ENCODE measurements at regions not wholly inside any gene's neighbourhood (a gene's known extent, or its start where the extent isn't known, plus 50 kb on each side); places are given as distances from the start of the nearest gene placed in this dataset.

DNA sequence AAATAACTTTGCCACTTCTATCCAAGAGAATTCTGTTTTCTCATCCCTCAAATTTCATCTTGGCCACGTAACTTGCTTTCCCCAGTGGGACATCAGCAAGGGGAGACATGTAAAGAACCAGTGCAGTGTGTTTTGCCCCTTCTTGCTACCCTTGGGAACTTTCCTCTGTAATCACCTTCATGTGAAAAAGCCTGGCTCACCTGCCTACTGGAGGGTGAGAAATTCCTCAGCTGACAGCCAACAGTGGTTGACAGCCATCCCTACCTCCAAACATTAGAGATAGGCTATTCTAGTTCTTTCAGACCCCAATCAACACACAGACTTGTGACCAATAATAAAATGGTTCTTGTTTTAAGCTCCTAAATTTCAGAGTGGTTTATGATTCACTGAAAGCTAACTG is 333.9 kb upstream of the TBC1D5 start:
- TF ChIP-seq, protein P1, sequence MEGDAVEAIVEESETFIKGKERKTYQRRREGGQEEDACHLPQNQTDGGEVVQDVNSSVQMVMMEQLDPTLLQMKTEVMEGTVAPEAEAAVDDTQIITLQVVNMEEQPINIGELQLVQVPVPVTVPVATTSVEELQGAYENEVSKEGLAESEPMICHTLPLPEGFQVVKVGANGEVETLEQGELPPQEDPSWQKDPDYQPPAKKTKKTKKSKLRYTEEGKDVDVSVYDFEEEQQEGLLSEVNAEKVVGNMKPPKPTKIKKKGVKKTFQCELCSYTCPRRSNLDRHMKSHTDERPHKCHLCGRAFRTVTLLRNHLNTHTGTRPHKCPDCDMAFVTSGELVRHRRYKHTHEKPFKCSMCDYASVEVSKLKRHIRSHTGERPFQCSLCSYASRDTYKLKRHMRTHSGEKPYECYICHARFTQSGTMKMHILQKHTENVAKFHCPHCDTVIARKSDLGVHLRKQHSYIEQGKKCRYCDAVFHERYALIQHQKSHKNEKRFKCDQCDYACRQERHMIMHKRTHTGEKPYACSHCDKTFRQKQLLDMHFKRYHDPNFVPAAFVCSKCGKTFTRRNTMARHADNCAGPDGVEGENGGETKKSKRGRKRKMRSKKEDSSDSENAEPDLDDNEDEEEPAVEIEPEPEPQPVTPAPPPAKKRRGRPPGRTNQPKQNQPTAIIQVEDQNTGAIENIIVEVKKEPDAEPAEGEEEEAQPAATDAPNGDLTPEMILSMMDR (IDR thresholded peaks at IDR 0.05; ENCODE audit: insufficient read depth, low read depth, low read length) = no peak
- TF ChIP-seq EZH2 (IDR thresholded peaks at IDR 0.05; ENCODE audit: insufficient read depth, low read length) = no peak

Data from astrocyte (in vitro differentiated cells and primary cell).